Muscle of arm (tissue), 1 donor: ENCODE measurements at regions not wholly inside any gene's neighbourhood (a gene's known extent, or its start where the extent isn't known, plus 50 kb on each side); places are given as distances from the start of the nearest gene placed in this dataset.

Experiments
- DNase-seq: peaks from one replicate; pipeline ENCODE4 v3.0.0-alpha.2; 2013

- no peak for DNase-seq
These were observed 2362.2 kb upstream of the AGA start for GRCh38 chr4:179804440-179804839.

DNA sequence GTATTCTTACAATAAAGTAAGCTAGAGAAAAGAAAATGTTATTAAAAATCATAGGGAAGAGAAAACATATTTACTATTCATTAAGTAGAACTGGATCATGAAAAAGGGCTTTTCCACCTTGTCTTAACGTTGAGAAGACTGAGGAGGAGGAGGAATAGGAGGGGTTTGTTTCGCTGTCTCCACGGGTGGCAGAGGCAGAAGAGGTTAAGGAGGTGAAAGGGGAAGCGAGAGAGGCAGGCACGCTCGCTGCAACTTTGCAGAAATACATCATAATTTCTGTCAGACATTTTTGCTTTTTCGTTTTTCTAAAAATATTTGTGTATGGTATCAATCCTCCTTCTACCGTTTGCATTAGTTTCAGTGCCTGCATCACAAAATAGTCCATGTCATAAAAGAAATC lies 2375.1 kb upstream of the AGA start:
- no peak for DNase-seq

GRCh38 chr4:179823342-179823741 lies 2381.1 kb upstream of the AGA start:
- no peak for DNase-seq

- DNase-seq: no peak
These were observed 2389.0 kb upstream of the AGA start for GRCh38 chr4:179831274-179831673.

- no peak for DNase-seq
These were observed 2394.2 kb upstream of the AGA start for GRCh38 chr4:179836179-179837075.

GRCh38 chr4:179843370-179843769 lies 2399.8 kb upstream of the TENM3 start:
- no peak for DNase-seq

DNA sequence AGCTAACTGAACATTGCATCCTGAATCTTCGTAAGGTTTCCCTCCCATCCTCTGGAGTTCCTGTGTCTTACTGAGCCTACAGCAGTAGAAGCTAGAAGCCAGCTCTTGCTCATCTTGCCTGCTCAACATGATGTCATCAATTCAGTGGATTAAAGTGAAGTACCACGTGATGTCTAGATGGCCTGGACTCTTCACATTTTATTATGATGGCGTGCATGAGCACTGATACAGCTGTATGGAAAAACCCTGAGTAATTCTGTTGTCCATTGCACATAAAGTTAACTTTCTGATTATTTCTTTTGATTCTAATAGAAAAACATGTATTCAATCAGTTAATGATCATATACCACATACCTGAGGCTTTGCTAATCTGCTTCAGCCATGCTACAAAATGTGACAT lies 2387.7 kb upstream of the TENM3 start:
- DNase-seq: no peak

- DNase-seq: no peak
These were observed 2385.0 kb upstream of the TENM3 start for GRCh38 chr4:179858221-179858620.

DNA sequence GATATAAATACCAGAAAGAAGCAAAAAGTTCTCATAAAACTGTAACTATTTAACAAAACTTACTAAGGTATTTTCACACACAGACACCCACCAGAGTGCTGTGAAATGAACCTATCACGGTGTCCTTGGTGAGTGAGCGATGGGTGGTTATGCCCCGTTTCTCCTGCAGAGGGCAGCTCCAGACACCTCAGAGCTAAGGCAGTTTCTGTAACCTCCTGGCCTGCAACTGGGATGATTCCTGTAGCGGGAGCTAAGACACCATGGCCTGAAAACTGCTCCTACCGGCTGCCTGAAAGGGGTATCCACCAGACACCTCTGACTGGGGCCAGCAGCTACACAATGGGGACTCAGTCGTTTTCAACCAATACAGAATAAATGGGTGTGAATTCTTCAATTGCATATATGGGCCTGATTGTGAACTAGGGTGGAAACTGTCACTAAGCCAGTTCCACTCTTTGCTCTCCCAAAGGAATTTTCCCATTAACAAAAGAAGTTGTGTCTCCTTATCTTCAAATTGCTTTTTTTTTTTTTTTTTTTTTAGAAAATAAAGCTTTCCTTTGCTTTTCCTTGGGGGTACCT lies 2375.8 kb upstream of the TENM3 start:
- DNase-seq: peak; percentile 41

- DNase-seq: no peak
These were observed 2371.5 kb upstream of the TENM3 start for GRCh38 chr4:179871726-179872125.

- no peak for DNase-seq
These were observed 2370.4 kb upstream of the TENM3 start for GRCh38 chr4:179872755-179873154.

- no peak for DNase-seq
These were observed 2362.4 kb upstream of the TENM3 start for GRCh38 chr4:179880756-179881155.

DNA sequence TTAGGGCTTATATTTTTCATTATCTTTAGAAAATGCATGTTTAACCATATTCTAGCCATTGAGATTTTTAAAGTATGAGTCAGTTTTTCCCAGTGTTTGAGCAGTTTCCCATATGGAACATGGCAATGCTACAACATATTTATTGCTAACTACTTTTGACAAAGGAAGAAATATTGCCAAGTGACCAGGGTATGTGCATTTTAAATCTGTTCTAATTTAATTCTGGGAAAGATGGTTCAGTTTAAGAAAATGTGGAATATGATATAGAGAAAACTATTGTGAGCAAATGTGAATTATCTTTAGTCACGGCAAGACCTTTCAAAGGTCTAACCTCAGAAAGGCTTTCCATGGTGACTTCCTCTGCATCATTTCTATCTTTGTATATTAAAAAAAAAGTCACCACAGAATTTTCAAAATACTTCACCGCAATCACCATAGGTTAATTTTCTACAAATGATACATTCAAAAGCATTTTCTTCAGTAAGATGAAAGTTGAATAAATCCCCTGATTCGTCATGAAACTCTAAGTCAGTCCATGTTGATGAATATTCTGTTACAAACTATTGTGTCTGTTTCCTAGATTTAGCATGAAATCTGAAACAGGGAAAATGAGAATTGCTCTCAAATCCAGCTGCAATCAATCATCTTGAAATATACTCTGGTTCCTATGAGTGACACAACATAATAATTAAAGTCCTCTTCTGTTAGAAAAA lies 2349.0 kb upstream of the TENM3 start:
- peak; percentile 47 for DNase-seq

- no peak for DNase-seq
These were observed 2323.6 kb upstream of the TENM3 start for GRCh38 chr4:179919587-179919986.

GRCh38 chr4:179927473-179927872 lies 2315.7 kb upstream of the TENM3 start:
- no peak for DNase-seq

- DNase-seq: no peak
These were observed 2301.3 kb upstream of the TENM3 start for GRCh38 chr4:179941911-179942310.

GRCh38 chr4:179976777-179977176 lies 2266.4 kb upstream of the TENM3 start:
- no peak for DNase-seq

DNA sequence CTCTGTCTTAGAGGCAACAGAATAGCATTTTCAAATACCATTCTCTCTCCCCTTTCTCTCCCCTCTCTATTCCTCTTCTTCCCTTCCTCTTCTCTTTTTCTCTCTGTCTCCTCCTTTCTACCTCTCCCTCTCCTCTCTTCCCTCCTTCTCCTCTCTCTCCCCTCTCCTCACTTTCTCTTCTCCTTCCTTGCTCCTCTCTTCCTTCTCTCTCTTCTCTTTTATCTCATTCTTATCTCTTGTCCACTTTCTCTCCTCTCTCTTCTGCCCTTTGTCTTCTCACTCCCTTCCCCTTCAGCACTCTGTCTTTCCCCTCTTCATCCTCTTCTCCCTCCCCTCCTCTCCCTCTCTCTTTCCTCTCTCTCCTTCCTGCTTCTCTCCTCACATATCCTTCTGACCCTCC lies 2265.8 kb upstream of the TENM3 start:
- no peak for DNase-seq

- no peak for DNase-seq
These were observed 2262.0 kb upstream of the TENM3 start for GRCh38 chr4:179981161-179981560.

DNA sequence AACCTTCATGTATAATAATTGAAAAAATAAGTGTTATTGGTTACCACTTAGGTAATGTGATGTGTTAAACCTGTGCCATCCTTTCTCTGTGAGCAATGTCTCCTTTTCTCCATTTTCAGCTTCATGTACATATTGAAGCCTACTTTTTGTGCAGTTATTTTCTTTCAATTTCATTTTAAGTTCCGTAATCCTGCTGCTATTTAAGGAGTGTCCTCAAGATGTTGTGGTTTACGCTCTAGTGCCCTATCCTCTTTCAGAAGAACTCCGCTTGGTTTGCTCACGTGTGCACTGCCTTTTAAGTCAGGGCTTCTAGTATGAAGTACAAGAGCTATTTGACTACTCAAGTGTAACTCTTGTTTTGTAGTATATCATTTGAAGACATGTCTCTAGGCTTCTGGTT lies 2253.2 kb upstream of the TENM3 start:
- DNase-seq: no peak

DNA sequence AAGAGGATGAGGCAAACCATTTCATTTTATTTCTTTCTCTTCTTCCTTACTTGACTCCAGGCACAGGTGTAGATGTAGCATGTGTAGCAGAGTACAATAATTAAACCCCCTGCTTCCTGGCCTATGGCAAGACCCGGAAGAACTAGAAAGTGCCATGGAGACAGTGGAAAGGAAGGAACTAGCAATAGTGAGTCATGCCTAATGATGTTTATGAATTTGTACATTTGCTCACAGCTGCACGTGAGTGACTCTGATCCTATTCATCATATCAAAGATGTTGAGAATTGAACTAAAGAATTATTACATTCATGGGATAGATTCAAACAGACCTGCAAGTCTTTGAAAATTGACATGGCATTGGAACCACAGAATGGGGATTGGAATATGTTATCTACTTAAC lies 2233.9 kb upstream of the TENM3 start:
- DNase-seq: no peak

DNA sequence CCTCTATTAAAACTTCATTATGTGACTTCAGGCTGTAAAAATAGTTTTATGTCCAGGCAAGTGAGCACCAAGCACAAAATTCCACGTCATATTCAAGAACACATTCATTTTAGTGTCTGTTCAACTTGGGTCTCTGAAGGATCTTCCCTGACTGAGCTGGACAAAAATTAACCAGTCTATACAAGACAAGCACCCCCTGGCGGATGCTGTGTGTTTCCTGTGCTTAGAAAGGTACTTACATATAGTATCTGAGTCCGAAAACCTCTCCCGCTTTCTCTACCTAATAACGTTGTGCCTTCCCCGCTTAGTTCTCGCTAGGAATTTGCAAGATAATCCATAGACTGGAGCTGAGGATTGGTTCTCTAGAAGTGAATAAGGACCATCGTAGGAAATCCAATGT lies 2214.5 kb upstream of the TENM3 start:
- DNase-seq: peak; percentile 11

- DNase-seq: no peak
These were observed 2211.9 kb upstream of the TENM3 start for GRCh38 chr4:180031330-180031729.
